ENCODE measurements at regions not wholly inside any gene's neighbourhood (a gene's known extent, or its start where the extent isn't known, plus 50 kb on each side); places are given as distances from the start of the nearest gene placed in this dataset.
"Not testable (repeated sequence)": the region's sequence is repeated elsewhere in the genome, so short reads cannot be mapped to it uniquely, and the experiment has no call there.

GRCh38 chr13:67917291-67917987, 687.3 kb upstream of the PCDH9 start:
- Mint-ChIP-seq H3K36me3 (ENCODE audit: insufficient read depth) (no peaks in the 10 kb centered on the region), H3K9me3 (ENCODE audit: low read depth) (peaks cover 10% of the 10 kb centered on the region), H3K4me3 (ENCODE audit: low read depth) (no peak overlapping the region), H3K27ac (no peak overlapping the region), H3K4me1 (ENCODE audit: low read depth) (no peaks in the 10 kb centered on the region), H3K27me3 (no peaks in the 10 kb centered on the region)
- no peak for TF ChIP-seq CTCF (IDR thresholded peaks at IDR 0.05; ENCODE audit: unreplicated experiment)
- DNase-seq (ENCODE audit: low spot score, unreplicated experiment): no peak

- DNase-seq (ENCODE audit: low spot score, unreplicated experiment): no peak
- Mint-ChIP-seq H3K27ac (no peak overlapping the region), H3K4me1 (ENCODE audit: low read depth) (no peaks in the 10 kb centered on the region), H3K4me3 (ENCODE audit: low read depth) (no peak overlapping the region), H3K9me3 (ENCODE audit: low read depth) (peaks cover 9% of the 10 kb centered on the region), H3K36me3 (ENCODE audit: insufficient read depth) (no peaks in the 10 kb centered on the region), H3K27me3 (no peaks in the 10 kb centered on the region)
- TF ChIP-seq CTCF (IDR thresholded peaks at IDR 0.05; ENCODE audit: unreplicated experiment): no peak
These were observed 686.5 kb upstream of the PCDH9 start for GRCh38 chr13:67916650-67917049.

- H3K4me3 Mint-ChIP-seq (ENCODE audit: low read depth): no peak overlapping the region
- H3K27me3 Mint-ChIP-seq: no peaks in the 10 kb centered on the region
- no peak for DNase-seq (ENCODE audit: low spot score, unreplicated experiment)
- H3K9me3 Mint-ChIP-seq (ENCODE audit: low read depth): peaks cover 10% of the 10 kb centered on the region
- H3K36me3 Mint-ChIP-seq (ENCODE audit: insufficient read depth): no peaks in the 10 kb centered on the region
- H3K27ac Mint-ChIP-seq: no peak overlapping the region
- no peak for TF ChIP-seq CTCF (IDR thresholded peaks at IDR 0.05; ENCODE audit: unreplicated experiment)
- no peaks in the 10 kb centered on the region for H3K4me1 Mint-ChIP-seq (ENCODE audit: low read depth)
These were observed 684.4 kb upstream of the PCDH9 start for GRCh38 chr13:67914535-67914934.

GRCh38 chr13:67902960-67903359, 672.8 kb upstream of the PCDH9 start:
- H3K4me1 Mint-ChIP-seq (ENCODE audit: low read depth); H3K36me3 Mint-ChIP-seq (ENCODE audit: insufficient read depth); DNase-seq (ENCODE audit: low spot score, unreplicated experiment); H3K4me3 Mint-ChIP-seq (ENCODE audit: low read depth); H3K27me3 Mint-ChIP-seq; H3K27ac Mint-ChIP-seq: not testable (repeated sequence)
- H3K9me3 Mint-ChIP-seq (ENCODE audit: low read depth): peaks cover 18% of the 10 kb centered on the region
- peak; percentile 27 for TF ChIP-seq CTCF (IDR thresholded peaks at IDR 0.05; ENCODE audit: unreplicated experiment)

- Mint-ChIP-seq H3K4me3 (ENCODE audit: low read depth) (no peak overlapping the region), H3K27me3 (no peaks in the 10 kb centered on the region), H3K9me3 (ENCODE audit: low read depth) (peaks cover 3% of the 10 kb centered on the region), H3K36me3 (ENCODE audit: insufficient read depth) (no peaks in the 10 kb centered on the region), H3K27ac (no peak overlapping the region), H3K4me1 (ENCODE audit: low read depth) (no peaks in the 10 kb centered on the region)
- no peak for TF ChIP-seq CTCF (IDR thresholded peaks at IDR 0.05; ENCODE audit: unreplicated experiment)
- no peak for DNase-seq (ENCODE audit: low spot score, unreplicated experiment)
These were observed 650.8 kb upstream of the PCDH9 start for GRCh38 chr13:67880916-67881315.

Measured in progenitor cell of endocrine pancreas (in vitro differentiated cells).